ENCODE measurements at regions not wholly inside any gene's neighbourhood (a gene's known extent, or its start where the extent isn't known, plus 50 kb on each side); places are given as distances from the start of the nearest gene placed in this dataset.

DNA sequence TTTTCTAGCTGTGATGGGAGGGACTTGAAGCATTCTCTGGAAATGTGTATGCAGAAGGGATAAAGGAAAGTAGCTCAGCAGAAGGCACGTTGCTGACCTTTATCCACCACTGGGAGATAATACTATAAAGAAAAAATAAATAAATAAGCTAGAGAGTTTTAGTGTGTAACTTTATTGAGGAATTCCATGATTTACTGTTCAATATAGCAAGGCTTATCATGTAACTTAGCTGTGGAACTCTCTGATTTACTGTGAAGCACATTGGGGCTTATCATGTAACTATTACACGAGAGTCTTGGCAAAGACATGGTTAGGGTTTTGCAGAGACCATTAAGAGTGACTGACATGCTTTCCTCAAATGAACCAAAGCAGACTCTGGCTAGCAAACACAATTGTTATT, 316.1 kb upstream of the SNX7 start:
- DNase-seq (no peak), ATAC-seq (ENCODE audit: poor library complexity) (no peak)
- no peaks in the 10 kb centered on the region for H3K36me3 ChIP-seq (ENCODE audit: insufficient read depth, low read length)
- no peaks in the 10 kb centered on the region for H3K27me3 ChIP-seq (ENCODE audit: control insufficient read depth in 1 of 2, insufficient read depth in 2 of 2, low read length in 2 of 2)
- Mint-ChIP-seq H3K27ac (no peak overlapping the region), H3K9me3 (peaks cover 2% of the 10 kb centered on the region), H3K4me3 (no peak overlapping the region), H3K36me3 (ENCODE audit: low read depth) (no peaks in the 10 kb centered on the region), H3K4me1 (ENCODE audit: low read depth) (no peaks in the 10 kb centered on the region), H3K27me3 (no peaks in the 10 kb centered on the region)
- no peaks in the 10 kb centered on the region for H3K4me1 ChIP-seq (ENCODE audit: insufficient read depth, low read length)
- CTCF ChIA-PET = interaction anchor here (0.8 kb wide), 1 partner anchor 9 kb away, joined by 3 read pairs; no protein-coding TSS in a partner anchor
- no peak overlapping the region for H3K27ac ChIP-seq (ENCODE audit: low read depth in 1 of 2, low read length in 2 of 2)
- intact Hi-C loops (cut with DNase I, micrococcal nuclease) = no loop called here
- H3K9me3 ChIP-seq (ENCODE audit: control insufficient read depth in 1 of 2, insufficient read depth in 1 of 2, low read length in 2 of 2) = no peaks in the 10 kb centered on the region
- POLR2A ChIA-PET = no interaction called here
- H3K4me3 ChIP-seq (ENCODE audit: low read length) = no peak overlapping the region
- no peak for TF ChIP-seq CTCF (IDR thresholded peaks at IDR 0.05)

DNA sequence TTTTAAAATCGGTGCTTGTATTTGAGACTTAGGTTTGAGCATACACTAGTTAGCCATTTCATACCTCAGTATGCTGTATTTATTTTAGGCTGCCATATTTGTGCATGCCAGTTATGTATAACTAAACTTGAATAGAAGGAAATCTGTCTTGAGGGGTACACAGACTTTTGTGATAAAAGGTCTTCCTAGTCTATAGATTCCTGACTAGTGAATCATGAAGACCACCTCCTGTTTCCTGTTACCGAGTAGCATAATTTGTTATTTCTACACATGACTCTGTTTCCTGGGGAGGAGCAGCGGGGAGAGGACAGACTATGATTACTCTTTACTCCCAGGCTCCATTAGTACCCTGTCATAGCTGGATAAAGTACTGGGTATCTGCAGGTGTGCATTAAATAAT, 316.8 kb upstream of the SNX7 start:
- H3K4me3 Mint-ChIP-seq = no peak overlapping the region

GRCh38 chr1:98342566-98342965, 319.0 kb upstream of the SNX7 start:
- ATAC-seq (ENCODE audit: poor library complexity) (no peak), DNase-seq (no peak)
- no peaks in the 10 kb centered on the region for H3K4me1 Mint-ChIP-seq (ENCODE audit: low read depth)
- TF ChIP-seq CTCF (IDR thresholded peaks at IDR 0.05) = no peak
- no peak overlapping the region for H3K4me3 ChIP-seq (ENCODE audit: low read length)
- POLR2A ChIA-PET = no interaction called here
- no peaks in the 10 kb centered on the region for H3K27me3 Mint-ChIP-seq
- H3K27me3 ChIP-seq (ENCODE audit: control insufficient read depth in 1 of 2, insufficient read depth in 2 of 2, low read length in 2 of 2) = no peaks in the 10 kb centered on the region
- no peaks in the 10 kb centered on the region for H3K36me3 ChIP-seq (ENCODE audit: insufficient read depth, low read length)
- H3K4me3 Mint-ChIP-seq = no peak overlapping the region
- intact Hi-C loops (cut with DNase I, micrococcal nuclease) = no loop called here
- H3K9me3 ChIP-seq (ENCODE audit: control insufficient read depth in 1 of 2, insufficient read depth in 1 of 2, low read length in 2 of 2) = no peaks in the 10 kb centered on the region
- peaks cover 2% of the 10 kb centered on the region for H3K9me3 Mint-ChIP-seq
- CTCF ChIA-PET = interaction anchor here (0.7 kb wide), 1 partner anchor 9 kb away, joined by 4 read pairs; no protein-coding TSS in a partner anchor
- H3K27ac ChIP-seq (ENCODE audit: low read depth in 1 of 2, low read length in 2 of 2) = no peak overlapping the region
- H3K4me1 ChIP-seq (ENCODE audit: insufficient read depth, low read length) = no peaks in the 10 kb centered on the region
- no peaks in the 10 kb centered on the region for H3K36me3 Mint-ChIP-seq (ENCODE audit: low read depth)
- H3K27ac Mint-ChIP-seq = no peak overlapping the region

More for the DNA sequence above, 316.8 kb upstream of the SNX7 start:
- TF ChIP-seq CTCF (IDR thresholded peaks at IDR 0.05) = no peak
- DNase-seq = no peak
- no peaks in the 10 kb centered on the region for H3K9me3 ChIP-seq (ENCODE audit: control insufficient read depth in 1 of 2, insufficient read depth in 1 of 2, low read length in 2 of 2)
- Mint-ChIP-seq H3K27me3 (no peaks in the 10 kb centered on the region), H3K4me1 (ENCODE audit: low read depth) (no peaks in the 10 kb centered on the region), H3K36me3 (ENCODE audit: low read depth) (no peaks in the 10 kb centered on the region), H3K27ac (no peak overlapping the region), H3K9me3 (peaks cover 2% of the 10 kb centered on the region)
- ChIA-PET POLR2A (no interaction called here), CTCF (no interaction called here)
- H3K27ac ChIP-seq (ENCODE audit: low read depth in 1 of 2, low read length in 2 of 2) = no peak overlapping the region
- no peak for ATAC-seq (ENCODE audit: poor library complexity)
- no peaks in the 10 kb centered on the region for H3K36me3 ChIP-seq (ENCODE audit: insufficient read depth, low read length)
- no peak overlapping the region for H3K4me3 ChIP-seq (ENCODE audit: low read length)
- H3K27me3 ChIP-seq (ENCODE audit: control insufficient read depth in 1 of 2, insufficient read depth in 2 of 2, low read length in 2 of 2) = no peaks in the 10 kb centered on the region
- intact Hi-C loops (cut with DNase I, micrococcal nuclease) = no loop called here
- H3K4me1 ChIP-seq (ENCODE audit: insufficient read depth, low read length) = no peaks in the 10 kb centered on the region

Data from CD4-positive, alpha-beta T cell (primary cell).